Adrenal gland (tissue), 9 donors: ENCODE measurements at regions not wholly inside any gene's neighbourhood (a gene's known extent, or its start where the extent isn't known, plus 50 kb on each side); places are given as distances from the start of the nearest gene placed in this dataset.

Experiments
- DNase-seq, 7 donors: peaks; one replicate each; pipeline ENCODE4 v3.0.0-alpha.2; 2019 to 2020
- H3K27ac ChIP-seq, 5 donors: fragments of 200-600 bp; sonication (generic) in 4 of 5; 1 replicate in 3 of 5; 2 replicates in 2 of 5; pipeline versions ENCODE4 v1.5.1 to v1.8.0; 2016 to 2020; ENCODE audit warnings: mild to moderate bottlenecking in 1 of 5
- H3K27me3 ChIP-seq: fragments of 200-600 bp; 2 replicates; pipeline ENCODE4 v1.8.0; 2021
- H3K36me3 ChIP-seq, 2 donors: fragments of 200-600 bp; replicated peaks in 1 of 2; 1 replicate in 1 of 2; 2 replicates in 1 of 2; pipeline versions ENCODE4 v1.5.1 to v1.8.0; 2018 to 2022
- H3K4me1 ChIP-seq, 2 donors: fragments of 200-600 bp; replicated peaks in 1 of 2; 1 replicate in 1 of 2; 2 replicates in 1 of 2; pipeline versions ENCODE4 v1.5.1 to v1.8.0; 2018 to 2021
- H3K4me3 ChIP-seq, 4 donors: fragments of 200-600 bp; sonication (generic) in 3 of 4; one replicate each; pipeline ENCODE4 v1.5.1; 2016 to 2018
- H3K9me3 ChIP-seq, 3 donors: fragments of 200-600 bp; sonication (generic) in 1 of 3; replicated peaks in 1 of 3; 1 replicate in 2 of 3; 2 replicates in 1 of 3; pipeline versions ENCODE4 v1.5.1 to v1.8.0; 2016 to 2021
- POLR2A ChIP-seq, 2 donors: fragments of 450-650 bp; IDR thresholded peaks; one replicate each; pipeline ENCODE4 v1.6.1; 2017; ENCODE audit warnings: antibody characterized with exemption in 2 of 2, mild to moderate bottlenecking in 2 of 2, moderate library complexity in 1 of 2
- WGBS, 4 donors: extraction: QIAGEN DNeasy Blood & Tissue Kit in 2 of 4; methylation state at CpG; one replicate each; pipeline versions ENCODE4 v1.1.5 to v1.1.7; 2013 to 2017; 5-methylcytosine and 5-hydroxymethylcytosine counted together
- intact Hi-C, 2 donors: fragments of 100-400 bp; cut with DNase I; formaldehyde crosslinking; loops; one replicate each; pipeline versions ENCODE4 v1.14.1 to v1.15.0; 2022 to 2023
- TF ChIP-seq, protein P1 (sequence below), 6 experiments: fragments of 450-650 bp in 4 of 6; fragments of 200-600 bp in 2 of 6; sonication (generic) in 1 of 6; IDR thresholded peaks; 1 replicate in 5 of 6; 2 replicates in 1 of 6; pipeline versions ENCODE4 v1.5.1 to v1.8.0; 2016 to 2021; ENCODE audit warnings: antibody characterized with exemption in 6 of 6, mild to moderate bottlenecking in 2 of 6, moderate library complexity in 1 of 6
- donor health status: healthy with polysubstance abuse.
- donor health status: Bipolar disorder and iron deficiency.
- donor health status: DM: yes; HTN: yes; CAD: no.
- donor health status: DM: no; HTN: no; CAD: no.
- donor health status: DM: no; HTN: no; CAD: no.

DNA sequence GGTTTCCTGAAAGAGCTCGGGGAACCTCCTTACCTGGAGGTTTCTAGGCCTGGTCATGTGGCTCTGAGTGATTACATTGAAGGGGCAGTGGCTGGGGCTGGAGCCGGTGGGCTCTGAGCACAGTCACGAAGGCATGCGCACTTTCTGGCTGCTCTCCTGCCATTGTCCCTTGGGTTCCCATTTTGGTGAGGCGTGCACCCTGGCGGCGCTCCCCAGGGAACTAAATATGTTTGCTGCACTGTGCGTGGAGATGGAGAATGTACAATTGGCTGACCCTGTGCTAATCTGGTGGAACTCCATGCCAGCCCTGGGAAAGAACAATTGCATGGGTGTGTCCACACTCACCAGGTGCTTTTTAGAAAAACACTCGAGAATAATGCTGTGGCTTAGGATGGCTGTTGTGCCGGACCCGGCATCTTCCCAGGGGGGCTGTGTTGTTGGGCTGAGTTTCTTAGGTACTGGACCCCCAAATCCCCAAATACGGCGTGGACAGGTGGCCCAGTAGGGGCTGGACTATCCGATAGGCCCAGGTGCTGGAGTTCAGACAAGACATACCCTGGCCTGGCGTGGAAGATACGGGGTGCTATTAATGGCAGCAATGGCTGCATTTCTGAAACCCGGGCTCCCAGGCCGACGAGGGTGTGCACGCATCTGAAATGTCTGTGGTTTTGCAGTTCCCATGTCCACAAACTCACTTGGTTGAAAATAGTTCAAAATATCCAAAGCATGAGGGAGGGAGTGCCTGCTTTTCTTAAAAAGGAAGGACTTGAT is 230.5 kb downstream of the SEC14L1 start:
- H3K27ac ChIP-seq = peak overlapping the region in 4 of 5 donors; percentile 9 to 99 (median 56)
- intact Hi-C loops = loop anchor here in 1 of 2 donors (5.0 kb wide), 2 partner anchors 39 to 56 kb away; no protein-coding TSS in a partner anchor
- no peak for TF ChIP-seq POLR2A (IDR thresholded peaks at IDR 0.05)
- TF ChIP-seq, protein P1, sequence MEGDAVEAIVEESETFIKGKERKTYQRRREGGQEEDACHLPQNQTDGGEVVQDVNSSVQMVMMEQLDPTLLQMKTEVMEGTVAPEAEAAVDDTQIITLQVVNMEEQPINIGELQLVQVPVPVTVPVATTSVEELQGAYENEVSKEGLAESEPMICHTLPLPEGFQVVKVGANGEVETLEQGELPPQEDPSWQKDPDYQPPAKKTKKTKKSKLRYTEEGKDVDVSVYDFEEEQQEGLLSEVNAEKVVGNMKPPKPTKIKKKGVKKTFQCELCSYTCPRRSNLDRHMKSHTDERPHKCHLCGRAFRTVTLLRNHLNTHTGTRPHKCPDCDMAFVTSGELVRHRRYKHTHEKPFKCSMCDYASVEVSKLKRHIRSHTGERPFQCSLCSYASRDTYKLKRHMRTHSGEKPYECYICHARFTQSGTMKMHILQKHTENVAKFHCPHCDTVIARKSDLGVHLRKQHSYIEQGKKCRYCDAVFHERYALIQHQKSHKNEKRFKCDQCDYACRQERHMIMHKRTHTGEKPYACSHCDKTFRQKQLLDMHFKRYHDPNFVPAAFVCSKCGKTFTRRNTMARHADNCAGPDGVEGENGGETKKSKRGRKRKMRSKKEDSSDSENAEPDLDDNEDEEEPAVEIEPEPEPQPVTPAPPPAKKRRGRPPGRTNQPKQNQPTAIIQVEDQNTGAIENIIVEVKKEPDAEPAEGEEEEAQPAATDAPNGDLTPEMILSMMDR (IDR thresholded peaks at IDR 0.05) = no peak
- H3K36me3 ChIP-seq = no peaks in the 10 kb centered on the region
- 60 to 76% (median 70%) methylated on average over 20 of the region's 20 CpGs for WGBS, 4 donors
- no peak overlapping the region for H3K4me3 ChIP-seq
- peaks cover 39 to 58% of the 10 kb centered on the region in 2 donors for H3K4me1 ChIP-seq
- no peaks in the 10 kb centered on the region for H3K9me3 ChIP-seq
- H3K27me3 ChIP-seq = no peaks in the 10 kb centered on the region
- peak in 2 of 7 donors; percentile 10 to 28 for DNase-seq

GRCh38 chr17:77371888-77372443 is 231.2 kb downstream of the SEC14L1 start:
- H3K4me3 ChIP-seq = peak overlapping the region in 2 of 4 donors; percentile 51 to 78
- H3K27me3 ChIP-seq = no peaks in the 10 kb centered on the region
- intact Hi-C loops = loop anchor here in 1 of 2 donors (5.0 kb wide), 2 partner anchors 40 to 55 kb away; no protein-coding TSS in a partner anchor
- TF ChIP-seq, protein P1 (IDR thresholded peaks at IDR 0.05) = no peak
- no peak for TF ChIP-seq POLR2A (IDR thresholded peaks at IDR 0.05)
- peaks cover 39 to 58% of the 10 kb centered on the region in 2 donors for H3K4me1 ChIP-seq
- H3K36me3 ChIP-seq = no peaks in the 10 kb centered on the region
- peak overlapping the region; percentile 90 to 99 (median 96) for H3K27ac ChIP-seq
- 63 to 76% (median 74%) methylated on average over 7 to 16 of the region's 16 CpGs for WGBS, 4 donors
- peak in 1 of 7 donors; percentile 18 for DNase-seq
- no peaks in the 10 kb centered on the region for H3K9me3 ChIP-seq

- intact Hi-C loops = loop anchor here in 1 of 2 donors (5.0 kb wide), 2 partner anchors 40 to 55 kb away; no protein-coding TSS in a partner anchor
- peak in 1 of 2 donors; percentile 30 for TF ChIP-seq POLR2A (IDR thresholded peaks at IDR 0.05)
- TF ChIP-seq, protein P1 (IDR thresholded peaks at IDR 0.05) = no peak
- no peaks in the 10 kb centered on the region for H3K9me3 ChIP-seq
- no peaks in the 10 kb centered on the region for H3K36me3 ChIP-seq
- H3K27ac ChIP-seq = peak overlapping the region; percentile 90 to 99 (median 96)
- H3K4me3 ChIP-seq = peak overlapping the region in 2 of 4 donors; percentile 51 to 78
- no peaks in the 10 kb centered on the region for H3K27me3 ChIP-seq
- 1 to 3% (median 1%) methylated on average over 9 to 64 of the region's 64 CpGs; no CpG with 5 or more reads in 1 of the 4 donors for WGBS, 4 donors
- peak; percentile 83 to 94 (median 90) for DNase-seq
- H3K4me1 ChIP-seq = peaks cover 41 to 64% of the 10 kb centered on the region in 2 donors
These were observed 231.9 kb downstream of the SEC14L1 start for GRCh38 chr17:77372444-77373298.
